Glutamatergic neuron (in vitro differentiated cells): ENCODE measurements at regions not wholly inside any gene's neighbourhood (a gene's known extent, or its start where the extent isn't known, plus 50 kb on each side); places are given as distances from the start of the nearest gene placed in this dataset.
"Not testable (repeated sequence)": the region's sequence is repeated elsewhere in the genome, so short reads cannot be mapped to it uniquely, and the experiment has no call there.

Experiments
- DNase-seq: peaks from one replicate; pipeline ENCODE4 v3.0.0; 2022
- H3K27ac Mint-ChIP-seq: one replicate; pipeline ENCODE4 v1.8.0; 2020; ENCODE audit warnings: mild to moderate bottlenecking, mixed read lengths, inconsistent platforms; ENCODE audit not compliant: unreplicated experiment
- H3K27me3 Mint-ChIP-seq: one replicate; pipeline ENCODE4 v1.8.0; 2020; ENCODE audit warnings: mild to moderate bottlenecking, moderate library complexity, mixed read lengths, inconsistent platforms; ENCODE audit not compliant: unreplicated experiment
- H3K36me3 Mint-ChIP-seq: one replicate; pipeline ENCODE4 v1.8.0; 2020; ENCODE audit warnings: mild to moderate bottlenecking, mixed read lengths, inconsistent platforms; ENCODE audit not compliant: unreplicated experiment
- H3K4me1 Mint-ChIP-seq: one replicate; pipeline ENCODE4 v1.8.0; 2020; ENCODE audit warnings: mild to moderate bottlenecking, low read depth, mixed read lengths, inconsistent platforms; ENCODE audit not compliant: unreplicated experiment
- H3K4me3 Mint-ChIP-seq: one replicate; pipeline ENCODE4 v1.8.0; 2020; ENCODE audit warnings: mild to moderate bottlenecking, mixed read lengths, inconsistent platforms; ENCODE audit not compliant: unreplicated experiment
- H3K9me3 Mint-ChIP-seq: one replicate; pipeline ENCODE4 v1.8.0; 2020; ENCODE audit warnings: mild to moderate bottlenecking, moderate library complexity, mixed read lengths, inconsistent platforms; ENCODE audit not compliant: unreplicated experiment
- TF ChIP-seq, protein P1 (sequence below): fragments of 200-600 bp; sonication (generic); IDR thresholded peaks from one replicate; pipeline ENCODE4 v1.5.0; 2021; ENCODE audit not compliant: partially characterized antibody, unreplicated experiment

- peaks cover 6% of the 10 kb centered on the region for H3K4me1 Mint-ChIP-seq
- TF ChIP-seq, protein P1, sequence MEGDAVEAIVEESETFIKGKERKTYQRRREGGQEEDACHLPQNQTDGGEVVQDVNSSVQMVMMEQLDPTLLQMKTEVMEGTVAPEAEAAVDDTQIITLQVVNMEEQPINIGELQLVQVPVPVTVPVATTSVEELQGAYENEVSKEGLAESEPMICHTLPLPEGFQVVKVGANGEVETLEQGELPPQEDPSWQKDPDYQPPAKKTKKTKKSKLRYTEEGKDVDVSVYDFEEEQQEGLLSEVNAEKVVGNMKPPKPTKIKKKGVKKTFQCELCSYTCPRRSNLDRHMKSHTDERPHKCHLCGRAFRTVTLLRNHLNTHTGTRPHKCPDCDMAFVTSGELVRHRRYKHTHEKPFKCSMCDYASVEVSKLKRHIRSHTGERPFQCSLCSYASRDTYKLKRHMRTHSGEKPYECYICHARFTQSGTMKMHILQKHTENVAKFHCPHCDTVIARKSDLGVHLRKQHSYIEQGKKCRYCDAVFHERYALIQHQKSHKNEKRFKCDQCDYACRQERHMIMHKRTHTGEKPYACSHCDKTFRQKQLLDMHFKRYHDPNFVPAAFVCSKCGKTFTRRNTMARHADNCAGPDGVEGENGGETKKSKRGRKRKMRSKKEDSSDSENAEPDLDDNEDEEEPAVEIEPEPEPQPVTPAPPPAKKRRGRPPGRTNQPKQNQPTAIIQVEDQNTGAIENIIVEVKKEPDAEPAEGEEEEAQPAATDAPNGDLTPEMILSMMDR: no peak
- H3K9me3 Mint-ChIP-seq: no peaks in the 10 kb centered on the region
- no peaks in the 10 kb centered on the region for H3K36me3 Mint-ChIP-seq
- no peak for DNase-seq
- no peaks in the 10 kb centered on the region for H3K27me3 Mint-ChIP-seq
- no peak overlapping the region for H3K27ac Mint-ChIP-seq
- H3K4me3 Mint-ChIP-seq: no peak overlapping the region
Measured at GRCh38 chr7:125201002-125201401, 271.4 kb upstream of the POT1 start.

GRCh38 chr7:125197731-125198393 lies 268.2 kb upstream of the POT1 start:
- Mint-ChIP-seq H3K9me3 (no peaks in the 10 kb centered on the region), H3K27ac (peak overlapping the region; percentile 67), H3K4me3 (no peak overlapping the region), H3K36me3 (no peaks in the 10 kb centered on the region), H3K4me1 (peaks cover 6% of the 10 kb centered on the region), H3K27me3 (peaks cover 2% of the 10 kb centered on the region)
- TF ChIP-seq, protein P1: no peak
- no peak for DNase-seq

DNA sequence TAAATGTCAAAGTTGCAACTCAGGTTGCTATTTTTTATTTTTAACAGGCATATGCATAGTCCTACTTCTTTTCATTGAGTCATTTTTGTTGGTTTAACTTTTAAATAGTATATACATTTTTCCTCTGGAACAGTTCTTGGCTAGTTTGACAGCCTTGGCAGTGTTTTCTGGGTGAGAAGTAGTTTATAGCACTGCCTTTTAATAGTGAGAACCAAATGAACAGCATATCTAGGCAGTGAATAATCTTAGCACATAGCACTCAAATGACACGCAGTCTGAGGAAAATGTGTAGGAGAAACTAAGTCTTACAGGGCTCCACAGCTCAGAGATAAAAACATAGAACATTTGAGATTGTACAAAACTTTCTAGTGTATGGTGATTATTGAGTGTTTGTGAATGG lies 265.5 kb upstream of the POT1 start:
- Mint-ChIP-seq H3K27ac (no peak overlapping the region), H3K9me3 (no peaks in the 10 kb centered on the region), H3K4me1 (peaks cover 6% of the 10 kb centered on the region), H3K4me3 (no peak overlapping the region), H3K27me3 (peaks cover 2% of the 10 kb centered on the region), H3K36me3 (no peaks in the 10 kb centered on the region)
- no peak for DNase-seq
- TF ChIP-seq, protein P1: no peak

DNA sequence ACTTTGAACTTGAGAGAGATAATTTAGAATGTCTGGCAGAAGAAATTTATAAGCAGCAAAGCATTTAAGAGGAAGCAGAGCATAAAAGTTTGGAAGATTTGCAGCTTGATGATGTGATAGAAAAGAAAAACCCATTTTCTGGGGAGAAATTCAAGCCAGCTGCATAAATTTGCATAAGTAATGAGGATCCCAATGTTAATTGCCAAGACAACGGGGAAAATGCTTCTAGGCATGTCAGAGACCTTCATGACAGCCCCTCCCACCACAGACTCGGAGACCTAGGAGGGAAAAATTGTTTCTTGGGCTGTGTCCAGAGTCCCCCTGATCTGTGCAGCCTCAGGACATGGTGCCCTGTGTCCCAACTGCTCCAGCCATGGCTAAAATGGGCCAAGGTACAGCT lies 263.6 kb upstream of the POT1 start:
- Mint-ChIP-seq H3K27me3 (peaks cover 2% of the 10 kb centered on the region), H3K4me1 (peaks cover 6% of the 10 kb centered on the region), H3K36me3 (no peaks in the 10 kb centered on the region), H3K27ac (no peak overlapping the region), H3K4me3 (no peak overlapping the region), H3K9me3 (no peaks in the 10 kb centered on the region)
- TF ChIP-seq, protein P1: no peak
- DNase-seq: no peak

- Mint-ChIP-seq H3K4me3 (no peak overlapping the region), H3K9me3 (peaks cover 1% of the 10 kb centered on the region), H3K4me1 (no peaks in the 10 kb centered on the region), H3K27me3 (peaks cover 3% of the 10 kb centered on the region), H3K27ac (no peak overlapping the region), H3K36me3 (peaks cover 12% of the 10 kb centered on the region)
- TF ChIP-seq, protein P1: no peak
- DNase-seq: no peak
Measured at GRCh38 chr7:125184801-125185200, 255.2 kb upstream of the POT1 start.

GRCh38 chr7:125181569-125182267 lies 252.1 kb upstream of the POT1 start:
- not testable (repeated sequence) for H3K4me1 Mint-ChIP-seq, H3K4me3 Mint-ChIP-seq, H3K27me3 Mint-ChIP-seq, DNase-seq, H3K27ac Mint-ChIP-seq, H3K9me3 Mint-ChIP-seq
- H3K36me3 Mint-ChIP-seq: peaks cover 12% of the 10 kb centered on the region
